H9 (cell line): ENCODE measurements at regions not wholly inside any gene's neighbourhood (a gene's known extent, or its start where the extent isn't known, plus 50 kb on each side); places are given as distances from the start of the nearest gene placed in this dataset.

Source experiments
- DNase-seq: peaks from one replicate; pipeline ENCODE4 v3.0.0-alpha.2; 2017
- H2AFZ ChIP-seq: one replicate; pipeline ENCODE4 v1.6.1; 2013; ENCODE audit warnings: mild to moderate bottlenecking, low read length, control low read depth, moderate library complexity
- H2AK5ac ChIP-seq: 2 replicates; pipeline ENCODE4 v1.6.1; 2013; ENCODE audit warnings: low read length, control low read depth, mixed read lengths; ENCODE audit not compliant: insufficient read length
- H2BK120ac ChIP-seq: one replicate; pipeline ENCODE4 v1.6.1; 2013; ENCODE audit warnings: low read depth, mild to moderate bottlenecking, low read length, control low read depth, inconsistent platforms; ENCODE audit not compliant: poor library complexity, severe bottlenecking
- H2BK12ac ChIP-seq: 2 replicates; pipeline ENCODE4 v1.6.1; 2013; ENCODE audit warnings: low read length, control low read depth, mixed read lengths, low read depth; ENCODE audit not compliant: insufficient read length
- H2BK15ac ChIP-seq: 2 replicates; pipeline ENCODE4 v1.6.1; 2013; ENCODE audit warnings: low read depth, low read length, control low read depth
- H2BK20ac ChIP-seq: one replicate; pipeline ENCODE4 v1.6.1; 2013; ENCODE audit warnings: low read depth, mild to moderate bottlenecking, low read length, control low read depth, inconsistent platforms; ENCODE audit not compliant: poor library complexity, severe bottlenecking
- H2BK5ac ChIP-seq: 2 replicates; pipeline ENCODE4 v1.6.1; 2013; ENCODE audit warnings: low read length, control low read depth, mixed read lengths; ENCODE audit not compliant: insufficient read length
- H3K14ac ChIP-seq: 2 replicates; pipeline ENCODE4 v1.6.1; 2013; ENCODE audit warnings: low read length, control low read depth; ENCODE audit not compliant: insufficient read depth
- H3K18ac ChIP-seq: 2 replicates; pipeline ENCODE4 v1.6.1; 2013; ENCODE audit warnings: low read depth, mild to moderate bottlenecking, mixed read lengths, low read length, control low read depth; ENCODE audit not compliant: insufficient read length
- H3K23ac ChIP-seq: 2 replicates; pipeline ENCODE4 v1.6.1; 2013; ENCODE audit warnings: low read length, control low read depth, mixed read lengths, low read depth; ENCODE audit not compliant: insufficient read length
- H3K23me2 ChIP-seq: 2 replicates; pipeline ENCODE4 v1.6.1; 2013; ENCODE audit warnings: low read depth, mild to moderate bottlenecking, mixed read lengths, low read length, control low read depth; ENCODE audit not compliant: insufficient read length, poor library complexity, severe bottlenecking
- H3K27ac ChIP-seq: 2 replicates; pipeline ENCODE4 v1.5.1; 2013; ENCODE audit warnings: low read length, control low read depth, mixed read lengths, low read depth; ENCODE audit not compliant: insufficient read length
- H3K27me3 ChIP-seq: 2 replicates; pipeline ENCODE4 v1.6.1; 2013; ENCODE audit warnings: low read length, control low read depth, inconsistent platforms; ENCODE audit not compliant: insufficient read depth
- H3K4ac ChIP-seq: 2 replicates; pipeline ENCODE4 v1.6.1; 2013; ENCODE audit warnings: low read depth, mild to moderate bottlenecking, control low read depth, inconsistent platforms, low read length, moderate library complexity
- H3K4me1 ChIP-seq: 2 replicates; pipeline ENCODE4 v1.6.1; 2013; ENCODE audit warnings: low read length, control low read depth, inconsistent platforms; ENCODE audit not compliant: insufficient read depth
- H3K4me2 ChIP-seq: 2 replicates; pipeline ENCODE4 v1.6.1; 2013; ENCODE audit warnings: low read length, control low read depth, mixed read lengths; ENCODE audit not compliant: insufficient read length, insufficient read depth
- H3K56ac ChIP-seq: 2 replicates; pipeline ENCODE4 v1.6.1; 2013; ENCODE audit warnings: low read depth, mild to moderate bottlenecking, mixed read lengths, low read length, control low read depth; ENCODE audit not compliant: insufficient read length
- H3K79me1 ChIP-seq: 2 replicates; pipeline ENCODE4 v1.6.1; 2013; ENCODE audit warnings: low read depth, mild to moderate bottlenecking, moderate library complexity, low read length, control low read depth, inconsistent platforms; ENCODE audit not compliant: insufficient read depth, poor library complexity, severe bottlenecking
- H3K79me2 ChIP-seq: 2 replicates; pipeline ENCODE4 v1.6.1; 2013; ENCODE audit warnings: low read length, control low read depth, inconsistent platforms; ENCODE audit not compliant: insufficient read depth
- H3K9ac ChIP-seq: 2 replicates; pipeline ENCODE4 v1.6.1; 2013; ENCODE audit warnings: low read length, control low read depth, mixed read lengths; ENCODE audit not compliant: insufficient read length; ENCODE audit errors: extremely low read depth
- H3K9me3 ChIP-seq: one replicate; pipeline ENCODE4 v1.6.1; 2013; ENCODE audit warnings: low read depth, low read length, inconsistent platforms; ENCODE audit not compliant: control insufficient read depth
- H3T11ph ChIP-seq: one replicate; pipeline ENCODE4 v1.6.1; 2013; ENCODE audit warnings: mild to moderate bottlenecking, low read length, control low read depth, inconsistent platforms
- H4K20me1 ChIP-seq: one replicate; pipeline ENCODE4 v1.6.1; 2013; ENCODE audit not compliant: control insufficient read depth, insufficient read length, insufficient read depth
- H4K5ac ChIP-seq: 2 replicates; pipeline ENCODE4 v1.6.1; 2013; ENCODE audit warnings: low read depth, mild to moderate bottlenecking, mixed read lengths, low read length, control low read depth; ENCODE audit not compliant: insufficient read length
- H4K8ac ChIP-seq: replicated peaks from 2 replicates; pipeline ENCODE4 v1.6.1; 2013; ENCODE audit warnings: low read length, control low read depth, mixed read lengths, low read depth; ENCODE audit not compliant: insufficient read length
- H4K91ac ChIP-seq: 2 replicates; pipeline ENCODE4 v1.6.1; 2013; ENCODE audit warnings: low read depth, mild to moderate bottlenecking, moderate library complexity, mixed read lengths, low read length, control low read depth; ENCODE audit not compliant: insufficient read length
- H3K27ac Mint-ChIP-seq, 3 experiments: 2 replicates in 2 of 3; 3 replicates in 1 of 3; pipeline ENCODE4 v1.8.0; 2020 to 2021; ENCODE audit warnings: mixed read lengths in 3 of 3, mild to moderate bottlenecking in 1 of 3, moderate library complexity in 1 of 3
- H3K27me3 Mint-ChIP-seq: 2 replicates; pipeline ENCODE4 v1.8.0; 2021; ENCODE audit warnings: low read depth, mild to moderate bottlenecking, moderate library complexity, mixed read lengths
- H3K36me3 Mint-ChIP-seq, 3 experiments: 2 replicates in 2 of 3; 3 replicates in 1 of 3; pipeline ENCODE4 v1.8.0; 2020 to 2021; ENCODE audit warnings: low read depth in 3 of 3, mixed read lengths in 3 of 3; ENCODE audit not compliant: insufficient read depth in 1 of 3
- H3K4me1 Mint-ChIP-seq, 2 experiments: 2 replicates each; pipeline ENCODE4 v1.8.0; 2020; ENCODE audit warnings: mixed read lengths in 2 of 2
- H3K4me3 Mint-ChIP-seq, 2 experiments: 2 replicates in 1 of 2; 3 replicates in 1 of 2; pipeline ENCODE4 v1.8.0; 2020 to 2021; ENCODE audit warnings: mild to moderate bottlenecking in 2 of 2, mixed read lengths in 2 of 2, moderate library complexity in 1 of 2
- H3K9me3 Mint-ChIP-seq, 2 experiments: 2 replicates in 1 of 2; 3 replicates in 1 of 2; pipeline ENCODE4 v1.8.0; 2020; ENCODE audit warnings: mild to moderate bottlenecking in 2 of 2, mixed read lengths in 2 of 2, moderate library complexity in 1 of 2
- WGBS: extraction: QIAGEN DNeasy Blood & Tissue Kit; methylation state at CpG from one replicate; pipeline ENCODE4 v1.1.7; 2013; ENCODE audit warnings: missing lambda C conversion rate, low lambda C conversion rate, mixed read lengths; ENCODE audit not compliant: insufficient read length; ENCODE audit errors: extremely low coverage; 5-methylcytosine and 5-hydroxymethylcytosine counted together
- TF ChIP-seq, protein P1 (sequence below): fragments of 200-600 bp; sonication (generic); conservative IDR thresholded peaks from 3 replicates; pipeline ENCODE4 v1.8.0; 2021; ENCODE audit warnings: antibody characterized with exemption, mild to moderate bottlenecking

DNA sequence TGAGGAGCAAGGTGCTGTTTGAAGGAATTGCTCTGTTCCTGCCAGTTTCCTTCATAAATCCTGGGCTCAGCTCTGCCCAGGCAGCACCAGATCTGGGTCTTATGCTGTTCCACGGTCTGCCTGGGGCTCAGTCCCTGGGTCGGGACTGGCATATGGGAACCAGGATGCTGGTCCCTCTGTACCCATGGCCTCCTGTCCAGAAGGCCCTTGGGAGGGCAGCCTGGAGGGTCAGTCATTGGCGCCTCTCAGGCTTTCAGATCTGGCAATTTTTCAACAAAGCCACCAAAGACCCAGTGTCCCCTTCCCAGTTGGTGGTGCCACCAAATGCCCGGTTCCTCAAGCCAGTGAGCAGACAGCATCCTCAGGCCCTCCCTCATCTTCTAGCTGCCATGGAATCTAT, 232.7 kb upstream of the SULF2 start:
- Histone ChIP-seq H3K27ac (no peak overlapping the region), H3K4me2 (no peak overlapping the region), H3K9ac (no peak overlapping the region), H3K18ac (no peak overlapping the region), H3K4me1 (no peaks in the 10 kb centered on the region), H3K56ac (no peak overlapping the region), H2BK20ac (no peak overlapping the region), H4K5ac (no peak overlapping the region), H3K14ac (no peak overlapping the region), H2BK12ac (no peak overlapping the region), H4K91ac (no peak overlapping the region), H3K9me3 (no peaks in the 10 kb centered on the region), H4K8ac (no peak overlapping the region), H2AFZ (no peak overlapping the region), H3T11ph (no peak overlapping the region), H3K23me2 (no peaks in the 10 kb centered on the region), H3K23ac (no peak overlapping the region), H3K4ac (no peak overlapping the region), H3K79me1 (no peaks in the 10 kb centered on the region), H2BK5ac (no peak overlapping the region), H2BK120ac (no peak overlapping the region), H4K20me1 (no peaks in the 10 kb centered on the region), H3K27me3 (no peaks in the 10 kb centered on the region), H3K79me2 (no peaks in the 10 kb centered on the region), H2BK15ac (0 out of 2 replicates have a peak overlapping the region, but pooled peaks have one; percentile 20), H2AK5ac (no peak overlapping the region)
- Mint-ChIP-seq H3K4me3 (no peak overlapping the region), H3K36me3 (peaks cover 0 to 17% (median 5%) of the 10 kb centered on the region in 3 experiments; a peak in 5 of 7 replicates), H3K9me3 (peaks cover 3 to 11% of the 10 kb centered on the region in 2 experiments; a peak in 4 of 5 replicates), H3K4me1 (peaks cover 11 to 12% of the 10 kb centered on the region in 2 experiments), H3K27me3 (peaks cover 5% of the 10 kb centered on the region; the same call in 1 of the 2 replicates), H3K27ac (no peak overlapping the region)
- WGBS: no CpG with 5 or more reads among the region's 4 CpGs
- no peak for DNase-seq
- TF ChIP-seq, protein P1, sequence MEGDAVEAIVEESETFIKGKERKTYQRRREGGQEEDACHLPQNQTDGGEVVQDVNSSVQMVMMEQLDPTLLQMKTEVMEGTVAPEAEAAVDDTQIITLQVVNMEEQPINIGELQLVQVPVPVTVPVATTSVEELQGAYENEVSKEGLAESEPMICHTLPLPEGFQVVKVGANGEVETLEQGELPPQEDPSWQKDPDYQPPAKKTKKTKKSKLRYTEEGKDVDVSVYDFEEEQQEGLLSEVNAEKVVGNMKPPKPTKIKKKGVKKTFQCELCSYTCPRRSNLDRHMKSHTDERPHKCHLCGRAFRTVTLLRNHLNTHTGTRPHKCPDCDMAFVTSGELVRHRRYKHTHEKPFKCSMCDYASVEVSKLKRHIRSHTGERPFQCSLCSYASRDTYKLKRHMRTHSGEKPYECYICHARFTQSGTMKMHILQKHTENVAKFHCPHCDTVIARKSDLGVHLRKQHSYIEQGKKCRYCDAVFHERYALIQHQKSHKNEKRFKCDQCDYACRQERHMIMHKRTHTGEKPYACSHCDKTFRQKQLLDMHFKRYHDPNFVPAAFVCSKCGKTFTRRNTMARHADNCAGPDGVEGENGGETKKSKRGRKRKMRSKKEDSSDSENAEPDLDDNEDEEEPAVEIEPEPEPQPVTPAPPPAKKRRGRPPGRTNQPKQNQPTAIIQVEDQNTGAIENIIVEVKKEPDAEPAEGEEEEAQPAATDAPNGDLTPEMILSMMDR: no peak
